ENCODE measurements at regions not wholly inside any gene's neighbourhood (a gene's known extent, or its start where the extent isn't known, plus 50 kb on each side); places are given as distances from the start of the nearest gene placed in this dataset.
"Not testable (repeated sequence)": the region's sequence is repeated elsewhere in the genome, so short reads cannot be mapped to it uniquely, and the experiment has no call there.

DNA sequence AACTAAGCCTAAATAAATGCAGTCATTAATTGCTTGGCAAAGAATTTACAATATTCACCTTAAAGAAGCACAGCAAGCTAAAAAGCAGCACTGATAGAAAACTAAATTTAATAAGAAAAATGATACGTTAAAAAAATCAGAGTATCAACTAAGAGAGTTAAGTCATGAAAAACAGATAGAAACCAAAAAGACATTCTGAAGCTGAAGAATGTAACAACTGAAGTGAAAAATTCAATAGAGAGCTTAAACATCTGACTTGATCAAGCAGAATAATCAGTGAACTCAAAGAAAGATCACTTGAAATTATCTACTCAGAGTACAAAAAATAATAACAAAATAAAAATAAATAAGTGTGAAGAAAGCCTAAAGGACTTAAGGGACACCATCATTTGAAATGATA, 588.0 kb upstream of the HS3ST1 start:
- DNase-seq: no peak

DNA sequence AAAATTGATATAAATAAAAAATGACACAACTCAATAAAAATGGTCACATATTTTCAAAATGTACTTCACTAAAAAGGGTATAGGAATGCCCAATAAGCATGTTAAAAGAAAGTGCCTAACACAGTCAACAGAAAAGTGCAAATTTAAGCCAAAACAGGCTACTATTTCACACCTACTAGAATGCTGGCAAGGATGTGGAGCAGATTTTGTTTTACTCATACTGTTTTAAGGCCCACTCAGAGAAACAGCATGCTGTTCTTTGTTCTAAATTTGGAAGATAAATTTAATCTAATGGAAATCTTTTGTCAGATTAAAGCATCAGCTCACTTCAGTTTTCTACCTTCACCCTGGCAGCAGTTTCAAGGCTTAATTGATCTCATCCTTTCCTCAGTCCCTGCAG, 576.8 kb upstream of the HS3ST1 start:
- DNase-seq: peak in 1 of 2 donors; percentile 21

DNA sequence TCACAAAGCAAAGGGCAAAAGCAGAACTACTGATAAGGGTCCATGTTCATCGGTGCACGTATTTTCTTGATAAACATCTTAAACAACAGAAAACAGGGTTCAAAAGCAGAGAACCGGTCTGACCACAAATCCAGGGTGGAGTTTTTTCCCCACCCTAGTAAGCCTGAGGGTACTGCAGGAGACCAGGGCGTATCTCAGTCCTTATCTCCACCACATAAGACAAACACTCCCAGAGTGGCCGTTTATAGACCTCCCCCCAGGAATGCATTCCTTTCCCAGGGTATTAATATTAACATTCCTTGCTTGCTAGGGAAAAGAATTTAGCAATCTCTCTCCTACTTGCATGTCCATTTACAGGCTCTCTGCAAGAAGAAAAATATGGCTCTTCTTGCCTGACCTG, 567.9 kb upstream of the HS3ST1 start:
- DNase-seq: not testable (repeated sequence)

DNA sequence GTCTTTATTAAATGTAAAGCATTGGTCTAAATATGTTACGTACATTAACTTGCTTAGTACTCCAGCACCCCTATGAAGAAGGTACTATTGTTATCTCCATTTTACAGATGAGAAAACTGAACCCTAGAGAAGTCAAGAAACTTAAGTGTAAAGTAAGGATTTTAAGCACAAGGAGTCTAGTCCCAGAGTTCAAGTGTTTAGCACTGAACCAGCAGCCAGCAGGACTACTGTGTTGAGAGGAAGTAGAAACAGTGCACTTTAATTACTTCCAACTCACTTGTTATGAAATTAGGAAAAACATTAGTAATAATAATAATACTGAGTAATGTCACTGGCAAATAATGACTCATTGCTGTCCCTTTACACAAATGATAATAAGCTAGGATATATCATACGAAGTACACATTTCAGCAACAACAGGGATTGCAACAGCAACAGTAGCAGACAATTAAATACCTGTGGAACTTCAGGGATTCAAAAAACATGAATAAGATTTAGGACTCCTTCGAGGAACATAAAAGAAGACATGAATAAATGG, 548.1 kb upstream of the HS3ST1 start:
- DNase-seq: no peak

DNA sequence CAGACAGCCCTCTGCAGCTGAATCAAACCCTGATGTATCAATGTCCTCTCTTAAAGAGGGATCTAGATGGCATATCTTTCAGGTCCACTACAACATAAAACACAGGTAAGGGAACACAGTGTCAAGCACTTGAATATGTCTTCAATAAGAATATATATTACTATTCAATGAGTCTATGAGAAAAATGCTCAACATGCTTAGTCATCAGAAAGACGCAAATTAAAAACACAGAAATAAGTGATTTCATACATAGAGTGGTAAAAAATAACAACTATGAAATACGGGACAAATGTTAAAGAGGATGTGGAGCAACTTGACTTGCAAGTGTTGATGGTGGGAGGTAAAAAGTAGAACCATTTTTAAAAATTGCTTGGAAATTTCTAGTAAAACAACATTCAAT, 544.6 kb upstream of the HS3ST1 start:
- no peak for DNase-seq

DNA sequence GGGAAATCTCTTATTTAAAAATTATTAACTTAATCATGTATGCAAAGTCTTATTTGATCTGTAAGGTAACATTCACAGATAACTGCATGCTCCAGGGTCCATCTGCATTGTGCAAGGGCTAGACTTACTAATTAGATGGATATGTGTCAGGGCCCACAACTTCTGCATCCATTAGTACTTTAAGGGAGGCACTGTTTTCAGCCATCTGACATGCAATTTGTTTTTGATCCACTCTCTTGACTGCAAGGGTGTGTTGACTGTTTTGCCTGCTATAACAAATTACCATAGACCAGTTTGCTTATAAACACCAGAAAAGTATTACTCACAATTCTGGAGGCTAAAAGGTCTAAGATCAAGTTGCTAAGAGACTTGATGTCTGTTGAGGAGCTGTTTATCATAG, 542.1 kb upstream of the HS3ST1 start:
- DNase-seq: no peak

DNA sequence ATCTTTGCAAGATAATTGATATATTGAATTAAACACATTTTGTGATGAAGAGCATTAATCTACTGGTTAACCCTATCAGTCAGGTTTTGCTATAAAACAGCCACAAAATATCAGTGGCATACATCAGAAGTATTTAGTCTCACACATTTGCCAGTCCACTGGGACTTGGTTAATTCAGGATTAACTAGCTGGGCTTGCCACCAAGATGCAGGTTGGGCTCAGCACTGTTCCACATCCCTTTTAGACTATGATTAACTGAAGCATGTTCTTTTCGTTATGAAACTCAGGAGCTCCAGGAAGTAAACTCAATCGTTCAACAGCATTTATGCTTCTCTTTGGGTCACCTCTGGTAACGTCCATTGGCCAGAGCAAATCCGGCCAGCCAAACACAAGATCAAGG, 538.1 kb upstream of the HS3ST1 start:
- no peak for DNase-seq

DNA sequence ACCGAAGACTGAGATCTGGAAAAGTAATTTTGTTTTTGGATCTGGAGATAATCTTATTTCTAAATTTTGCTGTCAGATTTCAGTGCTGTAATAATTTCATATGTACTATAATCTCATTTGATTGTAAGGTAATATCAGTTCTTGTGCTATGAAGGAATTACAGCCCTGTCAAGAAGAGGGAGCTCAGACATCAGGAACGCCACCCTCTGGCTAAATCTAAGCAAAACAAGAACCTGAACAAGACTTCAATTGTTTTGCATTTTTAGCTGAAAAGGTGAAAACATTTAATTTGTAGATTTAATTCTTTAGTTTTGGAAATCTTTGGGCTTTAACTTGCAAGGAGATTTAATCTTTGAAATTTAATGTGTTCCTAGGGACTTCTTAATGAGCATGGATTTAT, 525.4 kb upstream of the HS3ST1 start:
- DNase-seq: peak in 1 of 2 donors; percentile 19

DNA sequence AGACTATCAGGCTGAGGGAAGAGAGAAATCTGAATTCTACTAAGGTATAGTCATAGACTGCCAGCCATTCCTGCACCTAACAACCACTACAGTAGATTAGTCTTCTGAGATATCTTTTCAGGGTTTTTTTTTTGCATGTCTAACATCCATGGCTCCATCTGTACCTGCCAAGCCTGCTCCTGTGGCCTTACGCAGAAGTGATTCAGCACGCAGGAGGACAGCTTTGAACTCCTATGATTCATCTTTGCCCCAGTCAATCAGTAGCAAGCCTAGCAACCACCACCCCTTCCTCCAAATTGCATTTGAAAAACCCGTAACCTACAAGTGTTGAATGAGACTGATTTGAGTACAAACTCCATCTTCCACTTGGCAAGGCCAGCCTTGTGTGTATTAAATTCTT, 520.7 kb upstream of the HS3ST1 start:
- no peak for DNase-seq

DNA sequence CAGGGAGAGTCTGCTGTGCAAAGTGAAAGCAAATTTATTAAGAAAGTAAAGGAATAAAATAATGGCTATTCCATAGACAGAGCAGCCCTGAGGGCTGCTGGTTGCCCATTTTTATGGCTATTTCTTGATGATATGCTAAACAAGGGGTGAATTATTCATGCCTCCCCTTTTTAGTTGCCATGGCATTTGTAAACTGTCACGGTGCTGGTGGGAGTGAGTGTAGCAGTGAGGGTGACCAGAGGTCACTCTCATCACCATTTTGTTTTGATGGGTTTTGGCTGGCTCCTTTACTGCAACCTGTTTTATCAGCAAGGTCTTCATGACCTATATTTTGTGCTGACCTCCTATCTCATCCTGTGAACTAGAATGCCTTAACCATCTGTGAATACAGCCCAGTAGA, 518.9 kb upstream of the HS3ST1 start:
- DNase-seq: not testable (repeated sequence)

DNA sequence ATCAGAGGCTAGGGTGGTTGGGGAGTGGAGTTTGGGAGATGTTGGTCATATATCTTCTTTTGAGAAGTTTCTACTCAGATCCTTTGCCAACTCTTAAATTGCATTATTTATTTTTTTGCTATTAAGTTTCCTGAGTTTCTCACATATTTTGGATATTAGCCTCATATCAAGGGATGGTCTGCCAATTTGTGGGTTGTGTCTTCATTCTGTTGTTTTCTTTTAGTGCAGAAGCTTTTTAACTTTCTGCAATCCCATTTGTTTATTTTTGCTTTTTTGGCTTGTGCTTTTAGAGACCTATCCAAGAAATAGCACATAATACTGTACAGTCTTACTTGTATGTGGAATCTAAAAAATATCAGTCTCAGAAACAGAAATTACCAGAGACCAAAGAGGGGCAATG, 509.2 kb upstream of the HS3ST1 start:
- DNase-seq: no peak

DNA sequence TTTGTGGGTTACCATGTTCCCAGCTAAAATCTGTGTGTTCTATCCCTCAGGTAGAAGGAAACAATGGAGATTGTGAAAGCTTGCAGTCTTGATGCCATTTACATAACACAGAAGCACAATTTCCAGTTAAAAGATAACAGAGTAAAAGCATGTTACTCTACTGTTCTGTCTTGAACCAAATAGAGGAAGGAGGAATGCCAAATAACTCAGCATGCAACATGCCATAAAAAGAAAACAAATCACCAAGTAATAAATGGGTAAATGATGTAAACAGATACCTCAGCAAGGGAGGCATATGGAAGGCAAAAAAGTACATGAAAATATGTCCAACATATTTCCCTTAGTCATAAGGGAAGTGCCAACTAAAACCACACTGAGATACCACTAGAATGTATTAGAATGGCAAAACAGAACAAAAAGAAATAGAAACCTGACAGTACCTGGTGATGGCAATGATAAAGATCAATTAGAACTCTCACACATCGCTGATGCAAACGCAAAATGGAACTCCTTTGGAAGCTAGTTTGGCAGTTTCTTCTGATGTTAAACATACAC, 502.6 kb upstream of the HS3ST1 start:
- DNase-seq: no peak

DNA sequence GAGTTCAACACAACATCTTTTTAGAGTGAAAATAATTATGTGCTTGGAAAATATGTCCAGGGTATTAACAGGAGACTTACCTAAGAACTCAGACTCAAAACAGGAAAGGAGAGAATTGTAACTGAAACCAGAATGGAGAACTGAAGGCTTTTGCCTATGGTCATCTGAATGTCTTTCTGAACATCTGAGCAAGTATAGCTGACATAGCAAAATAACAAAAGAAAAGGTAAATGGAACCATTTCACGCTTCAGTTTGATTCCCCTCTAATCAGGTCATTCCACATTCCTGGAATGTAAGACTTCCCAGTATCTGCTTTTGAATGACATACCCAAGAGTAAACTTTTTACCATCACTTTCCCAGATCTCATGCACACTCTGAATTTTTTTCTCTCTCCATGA, 500.4 kb upstream of the HS3ST1 start:
- no peak for DNase-seq

DNA sequence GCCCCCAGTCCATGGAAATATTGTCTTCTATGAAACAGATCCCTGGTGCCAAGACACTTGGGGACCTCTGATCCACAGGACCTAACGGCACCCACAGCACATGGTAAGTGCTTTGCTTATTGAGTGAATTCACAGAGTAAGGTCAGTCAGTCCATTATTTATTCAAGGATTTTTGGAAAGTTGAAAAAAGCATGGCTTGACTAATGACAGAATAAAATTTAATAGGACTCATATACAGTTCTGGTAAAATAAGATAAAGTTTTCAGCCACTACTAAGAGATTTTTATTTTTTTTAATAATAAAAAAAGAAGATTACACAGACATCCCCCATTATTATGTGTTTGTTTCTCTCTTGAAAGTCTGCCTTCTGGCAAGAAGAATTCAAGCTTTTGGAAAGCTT, 490.6 kb upstream of the HS3ST1 start:
- no peak for DNase-seq

DNA sequence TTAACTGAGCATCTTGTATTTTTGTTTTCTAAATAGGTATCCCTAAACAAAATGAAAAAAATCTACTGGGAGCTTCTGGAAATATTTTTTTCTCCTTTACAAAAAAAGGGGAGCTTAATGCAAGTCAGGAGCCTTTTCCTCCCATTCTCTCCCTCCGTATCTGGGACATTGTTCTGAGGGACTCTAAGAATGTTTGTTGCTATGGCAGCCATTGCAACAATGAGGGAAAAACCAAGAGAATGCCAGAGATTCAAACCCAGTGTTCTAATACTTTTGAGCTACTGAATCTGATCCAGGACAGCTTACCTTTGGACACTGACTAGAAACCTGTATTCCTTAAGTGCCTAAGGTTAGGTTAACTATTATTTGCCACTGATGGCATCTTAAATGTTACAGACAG, 485.7 kb upstream of the HS3ST1 start:
- no peak for DNase-seq

DNA sequence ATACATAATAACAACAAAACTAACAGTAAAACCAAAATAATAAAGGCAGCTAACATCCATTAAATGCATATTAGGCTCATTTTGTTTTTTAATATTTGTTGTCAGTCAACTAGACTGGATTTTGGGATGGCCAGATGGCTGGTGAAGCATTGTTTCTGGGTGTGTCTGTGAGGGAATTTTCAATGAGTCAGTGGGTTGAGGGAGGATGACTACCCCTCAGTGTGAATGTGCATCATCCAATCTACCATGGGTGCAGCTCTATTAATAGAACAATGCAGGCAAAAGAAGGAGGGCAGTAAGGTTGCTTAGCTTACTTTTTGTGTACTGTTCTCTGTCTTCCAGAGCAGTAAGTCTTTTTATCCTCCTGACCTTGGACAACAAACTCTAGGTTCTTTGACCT, 484.2 kb upstream of the HS3ST1 start:
- no peak for DNase-seq

DNA sequence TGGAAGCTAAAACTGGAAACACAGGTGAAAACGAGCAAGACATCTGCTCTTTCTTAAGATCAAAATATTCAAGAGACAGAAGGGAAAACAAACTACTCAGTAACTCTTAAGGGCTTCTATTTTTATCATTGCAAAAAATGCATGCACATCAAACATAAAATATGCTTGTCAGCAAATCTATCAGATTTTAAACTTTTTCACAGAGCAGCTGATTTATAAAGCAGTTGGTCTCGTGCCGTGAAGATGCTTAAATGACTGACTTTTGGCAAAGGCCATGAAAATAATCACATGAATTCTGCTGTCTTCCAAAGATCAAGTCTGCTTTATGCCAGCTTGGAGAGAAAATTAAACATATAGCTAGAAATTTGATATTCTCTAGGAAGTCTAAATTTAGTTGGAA, 482.1 kb upstream of the HS3ST1 start:
- no peak for DNase-seq

DNA sequence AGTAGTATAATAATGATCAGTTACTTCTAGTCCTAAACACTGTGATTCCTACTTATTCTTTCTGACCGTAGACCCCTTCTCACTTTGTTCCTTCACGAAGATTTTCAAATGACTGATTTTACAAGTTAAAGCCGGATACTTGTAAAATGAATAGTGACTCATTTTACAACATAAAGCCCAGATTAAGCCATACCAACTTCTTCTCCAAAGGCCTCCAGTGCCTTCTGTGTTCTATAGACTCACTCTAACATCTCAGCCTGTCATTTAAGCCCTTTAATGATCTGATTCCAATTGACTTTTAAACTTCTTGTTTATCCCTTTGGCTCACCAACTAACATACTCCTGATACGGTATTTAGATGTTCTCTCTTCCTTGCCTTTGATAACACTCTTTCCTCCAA, 480.0 kb upstream of the HS3ST1 start:
- DNase-seq: no peak

DNA sequence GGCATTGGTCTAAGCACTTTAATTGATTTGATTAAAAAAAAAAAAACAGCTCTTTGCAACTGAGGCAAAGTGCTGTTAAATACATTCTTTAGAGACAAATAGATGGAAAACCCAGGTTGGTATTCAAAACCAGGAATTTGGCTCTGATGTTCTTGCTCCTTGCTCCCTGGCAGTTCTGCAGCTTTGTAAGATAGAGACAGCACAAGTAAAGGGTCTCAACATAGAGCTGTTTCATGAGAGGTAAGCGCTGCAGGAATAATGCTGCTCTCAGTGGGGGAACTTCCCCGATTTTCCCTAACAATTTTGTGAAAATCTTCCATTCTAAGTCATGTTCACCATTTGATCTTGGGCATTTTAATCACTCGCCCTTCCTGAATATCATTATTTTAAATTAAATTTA, 479.5 kb upstream of the HS3ST1 start:
- no peak for DNase-seq

DNA sequence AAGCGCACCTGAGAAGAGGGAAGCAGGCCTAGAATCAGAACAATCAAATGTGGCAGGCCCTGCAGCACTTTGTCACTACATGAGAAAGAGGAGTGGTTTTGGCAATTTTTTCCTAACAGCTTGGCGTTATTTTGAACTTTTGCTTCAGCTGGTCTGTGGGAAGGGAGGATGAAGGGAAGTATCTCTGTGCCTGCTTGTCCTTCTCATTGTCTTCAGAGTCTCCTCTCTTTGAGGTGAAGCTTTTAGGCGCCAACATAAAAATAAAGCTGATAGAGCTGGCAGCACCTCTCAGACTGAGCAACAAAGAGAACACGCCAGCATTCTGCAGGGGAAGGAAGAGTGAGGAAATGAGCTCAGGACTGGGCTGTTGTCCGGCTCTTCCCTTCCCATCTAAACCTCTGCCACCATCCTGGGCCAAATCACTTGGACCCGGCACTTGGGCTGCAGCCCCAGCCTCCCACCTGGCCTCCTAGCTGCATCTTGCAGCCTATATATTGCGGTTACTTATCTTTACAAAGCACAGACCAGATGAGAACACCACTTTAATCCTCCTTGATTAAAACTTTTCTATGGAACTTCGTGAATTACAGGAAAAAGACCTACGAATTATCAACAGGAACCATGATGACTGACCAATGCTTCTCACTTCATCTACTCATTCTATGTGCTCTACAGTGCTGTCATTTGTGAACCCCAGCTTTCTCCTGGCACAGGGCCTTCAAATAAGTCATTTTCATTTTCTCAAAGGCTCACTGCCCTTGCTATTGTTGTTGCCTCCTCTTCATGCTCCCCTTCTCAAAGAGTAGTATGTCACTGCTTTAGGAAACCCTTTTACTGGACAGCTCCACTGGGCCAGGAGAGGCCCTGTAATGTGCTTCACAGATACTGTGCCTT, 476.4 kb upstream of the HS3ST1 start:
- DNase-seq: no peak

DNA sequence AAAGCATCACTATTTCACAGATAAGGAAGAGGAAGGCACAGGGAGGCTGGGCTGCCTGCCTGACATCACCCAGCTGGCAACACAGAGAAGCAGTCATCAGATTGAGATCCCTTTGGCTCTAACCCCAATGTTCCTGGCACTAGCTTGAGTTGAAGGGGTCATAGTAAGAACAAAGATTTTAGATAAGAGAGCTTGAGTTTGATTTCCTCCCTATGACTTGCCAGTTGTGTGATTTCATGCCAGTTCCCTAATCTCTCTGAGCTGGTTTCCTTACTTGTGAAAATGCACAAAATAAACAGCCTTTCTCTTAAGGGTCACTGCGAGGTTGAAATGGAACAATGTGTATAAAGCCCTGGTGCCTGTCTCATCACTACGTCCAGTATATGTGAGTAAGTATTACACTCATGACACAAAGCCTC, 475.4 kb upstream of the HS3ST1 start:
- DNase-seq: no peak

DNA sequence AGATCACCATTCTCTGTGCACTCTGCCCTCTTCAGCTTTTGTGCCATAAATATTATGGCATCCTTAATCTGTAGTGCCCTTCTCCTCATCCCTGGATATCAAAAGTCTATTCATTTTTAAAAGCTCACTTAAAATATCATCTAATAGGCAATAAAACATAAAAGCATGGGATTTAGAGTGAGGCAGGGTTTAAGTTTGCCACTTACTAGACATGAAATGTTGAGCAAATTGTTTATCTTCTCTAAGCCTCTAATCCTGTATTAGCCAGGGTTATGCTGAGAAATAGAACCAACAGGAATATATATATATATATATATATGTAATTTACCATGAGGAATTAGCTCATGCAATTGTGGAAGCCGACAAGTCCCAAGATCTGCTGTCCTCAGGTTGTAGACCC, 472.4 kb upstream of the HS3ST1 start:
- DNase-seq: no peak

DNA sequence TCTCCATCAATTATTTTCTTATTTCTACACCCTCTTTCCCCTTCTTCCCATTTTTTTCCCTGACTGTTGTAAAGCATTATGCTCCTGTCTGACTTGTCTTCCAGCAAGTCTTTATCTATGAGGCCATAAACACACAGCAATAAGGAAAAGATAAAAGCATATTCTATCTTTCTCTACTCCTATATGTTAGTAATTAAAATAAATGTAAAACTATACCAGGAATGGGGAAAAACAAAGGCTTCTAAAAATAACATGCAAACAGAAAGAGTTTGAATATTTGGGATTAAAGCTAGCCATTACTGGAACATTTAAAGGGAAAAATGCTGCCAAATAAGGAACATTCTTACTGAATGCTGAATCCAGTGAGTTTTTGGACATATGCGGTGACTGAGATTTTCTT, 471.7 kb upstream of the HS3ST1 start:
- DNase-seq: no peak

DNA sequence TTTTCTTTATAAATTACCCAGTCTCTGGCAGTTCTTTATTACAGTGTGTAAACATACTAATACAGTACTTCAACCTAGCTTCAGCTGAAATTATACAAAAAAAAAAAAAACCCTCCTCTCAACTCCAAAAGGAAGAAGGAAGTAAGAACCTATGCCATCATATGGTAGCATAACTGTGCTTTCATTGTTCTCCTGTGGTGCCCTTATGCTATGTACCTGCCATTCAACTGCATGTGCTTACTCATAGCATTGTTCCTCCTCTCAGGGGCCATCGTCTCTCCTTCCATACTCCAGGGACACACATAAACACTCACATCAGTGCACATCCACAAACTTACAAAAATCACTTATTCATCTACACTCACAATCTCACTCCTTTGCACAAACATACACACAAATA, 470.1 kb upstream of the HS3ST1 start:
- no peak for DNase-seq

DNA sequence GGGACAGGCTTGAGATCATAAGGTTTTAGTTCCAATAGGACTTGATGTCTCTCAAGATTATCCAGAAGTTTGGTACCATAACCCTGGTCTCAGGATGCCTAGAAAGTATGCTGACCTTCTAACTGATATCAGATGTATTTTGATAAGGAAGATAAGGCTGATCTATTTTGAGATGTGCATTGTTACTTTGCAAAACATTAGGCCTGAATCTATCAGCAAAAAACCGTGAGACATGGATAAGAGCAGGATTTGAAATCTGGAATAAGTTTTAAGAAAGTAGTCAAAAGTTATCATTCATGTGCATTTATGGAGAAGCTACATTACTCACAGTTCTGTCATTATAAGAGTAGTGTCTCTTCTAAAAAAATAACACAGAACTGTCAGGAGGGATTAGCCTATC, 467.1 kb upstream of the HS3ST1 start:
- no peak for DNase-seq

All from hippocampal formation (tissue), 2 donors.